ENCODE measurements at regions not wholly inside any gene's neighbourhood (a gene's known extent, or its start where the extent isn't known, plus 50 kb on each side); places are given as distances from the start of the nearest gene placed in this dataset.

GRCh38 chr6:23180504-23181293 lies 611.3 kb downstream of the HDGFL1 start:
- TF ChIP-seq CTCF (IDR thresholded peaks at IDR 0.05), result no peak
- TF ChIP-seq POLR2A (IDR thresholded peaks at IDR 0.05), result no peak
